Mucosa of gallbladder (tissue), 1 donor: ENCODE measurements at regions not wholly inside any gene's neighbourhood (a gene's known extent, or its start where the extent isn't known, plus 50 kb on each side); places are given as distances from the start of the nearest gene placed in this dataset.
"Not testable (repeated sequence)": the region's sequence is repeated elsewhere in the genome, so short reads cannot be mapped to it uniquely, and the experiment has no call there.

Experiments
- DNase-seq: peaks from one replicate; pipeline ENCODE4 v3.0.0-alpha.2; 2020; ENCODE audit warnings: low spot score
- donor health status: DM: no; HTN: no; CAD: no.

GRCh38 chr5:118284230-118284629 lies 704.1 kb downstream of the DTWD2 start:
- not testable (repeated sequence) for DNase-seq

- DNase-seq, result not testable (repeated sequence)
Observed at GRCh38 chr5:118282480-118283038, 705.8 kb downstream of the DTWD2 start.

- DNase-seq, result no peak
Observed at GRCh38 chr5:118279540-118280294, 708.6 kb downstream of the DTWD2 start.

- DNase-seq, result no peak
Observed at GRCh38 chr5:118270526-118270925, 717.8 kb downstream of the DTWD2 start.

- no peak for DNase-seq
Observed at GRCh38 chr5:118258223-118258622, 730.1 kb downstream of the DTWD2 start.

- no peak for DNase-seq
Observed at GRCh38 chr5:118257066-118257465, 731.3 kb downstream of the DTWD2 start.

GRCh38 chr5:118253225-118254061 lies 734.9 kb downstream of the DTWD2 start:
- DNase-seq, result no peak

GRCh38 chr5:118249386-118249785 lies 739.0 kb downstream of the DTWD2 start:
- DNase-seq, result no peak

GRCh38 chr5:118247458-118247857 lies 740.9 kb downstream of the DTWD2 start:
- no peak for DNase-seq

- no peak for DNase-seq
Observed at GRCh38 chr5:118243613-118244012, 744.7 kb downstream of the DTWD2 start.

GRCh38 chr5:118243068-118243467 lies 745.3 kb downstream of the DTWD2 start:
- no peak for DNase-seq

- no peak for DNase-seq
Observed at GRCh38 chr5:118236108-118236849, 752.1 kb downstream of the DTWD2 start.

- DNase-seq, result no peak
Observed at GRCh38 chr5:118233606-118234005, 754.7 kb downstream of the DTWD2 start.

- DNase-seq, result no peak
Observed at GRCh38 chr5:118228489-118228888, 759.9 kb downstream of the DTWD2 start.

GRCh38 chr5:118224546-118224945 lies 763.8 kb downstream of the DTWD2 start:
- DNase-seq, result no peak

- DNase-seq, result no peak
Observed at GRCh38 chr5:118220556-118221195, 767.7 kb downstream of the DTWD2 start.

GRCh38 chr5:118211606-118212005 lies 776.7 kb downstream of the DTWD2 start:
- DNase-seq, result no peak

GRCh38 chr5:118208031-118208453 lies 780.3 kb downstream of the DTWD2 start:
- DNase-seq, result no peak

GRCh38 chr5:118199801-118200200 lies 788.5 kb downstream of the DTWD2 start:
- no peak for DNase-seq

- no peak for DNase-seq
Observed at GRCh38 chr5:118196229-118196628, 792.1 kb downstream of the DTWD2 start.

GRCh38 chr5:118195211-118195610 lies 793.1 kb downstream of the DTWD2 start:
- no peak for DNase-seq
